Fibroblast of the aortic adventitia (primary cell): ENCODE measurements at regions not wholly inside any gene's neighbourhood (a gene's known extent, or its start where the extent isn't known, plus 50 kb on each side); places are given as distances from the start of the nearest gene placed in this dataset.
"Not testable (repeated sequence)": the region's sequence is repeated elsewhere in the genome, so short reads cannot be mapped to it uniquely, and the experiment has no call there.

ENCODE experiments used
- DNase-seq: peaks from one replicate; pipeline ENCODE4 v3.0.0-alpha.2; 2010; ENCODE audit warnings: low read depth
- H3K4me3 ChIP-seq: 2 replicates; pipeline ENCODE4 v1.5.1; 2011; ENCODE audit warnings: low read depth, mild to moderate bottlenecking, control low read depth, low read length, moderate library complexity
- TF ChIP-seq, protein P1 (sequence below): IDR thresholded peaks from 2 replicates; pipeline ENCODE4 v1.5.1; 2011; ENCODE audit warnings: mild to moderate bottlenecking, low read length, control low read depth, inconsistent platforms; ENCODE audit not compliant: insufficient read depth

DNA sequence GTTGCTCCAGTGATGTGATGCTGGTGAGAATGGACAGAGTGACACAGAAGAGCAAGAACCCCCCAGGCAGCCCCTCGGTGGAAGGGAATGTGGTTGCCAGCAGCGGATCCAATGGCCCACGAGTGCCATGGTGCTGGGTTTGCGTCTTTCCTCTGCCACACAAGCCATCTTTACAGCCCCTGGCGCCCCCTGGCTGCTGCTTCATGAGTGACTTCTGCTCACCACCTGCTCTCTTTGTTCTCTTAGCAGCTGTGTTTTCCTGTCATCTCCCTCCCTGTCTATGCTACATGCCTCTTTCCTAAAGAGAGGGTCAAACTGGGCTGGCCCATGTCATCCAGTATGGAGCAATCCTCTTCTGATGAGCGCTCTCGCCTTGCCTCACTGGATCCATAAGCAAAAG, 300.0 kb upstream of the SMIM21 start:
- TF ChIP-seq, protein P1, sequence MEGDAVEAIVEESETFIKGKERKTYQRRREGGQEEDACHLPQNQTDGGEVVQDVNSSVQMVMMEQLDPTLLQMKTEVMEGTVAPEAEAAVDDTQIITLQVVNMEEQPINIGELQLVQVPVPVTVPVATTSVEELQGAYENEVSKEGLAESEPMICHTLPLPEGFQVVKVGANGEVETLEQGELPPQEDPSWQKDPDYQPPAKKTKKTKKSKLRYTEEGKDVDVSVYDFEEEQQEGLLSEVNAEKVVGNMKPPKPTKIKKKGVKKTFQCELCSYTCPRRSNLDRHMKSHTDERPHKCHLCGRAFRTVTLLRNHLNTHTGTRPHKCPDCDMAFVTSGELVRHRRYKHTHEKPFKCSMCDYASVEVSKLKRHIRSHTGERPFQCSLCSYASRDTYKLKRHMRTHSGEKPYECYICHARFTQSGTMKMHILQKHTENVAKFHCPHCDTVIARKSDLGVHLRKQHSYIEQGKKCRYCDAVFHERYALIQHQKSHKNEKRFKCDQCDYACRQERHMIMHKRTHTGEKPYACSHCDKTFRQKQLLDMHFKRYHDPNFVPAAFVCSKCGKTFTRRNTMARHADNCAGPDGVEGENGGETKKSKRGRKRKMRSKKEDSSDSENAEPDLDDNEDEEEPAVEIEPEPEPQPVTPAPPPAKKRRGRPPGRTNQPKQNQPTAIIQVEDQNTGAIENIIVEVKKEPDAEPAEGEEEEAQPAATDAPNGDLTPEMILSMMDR: peak; percentile 49
- no peak overlapping the region for H3K4me3 ChIP-seq
- DNase-seq: peak; percentile 15

DNA sequence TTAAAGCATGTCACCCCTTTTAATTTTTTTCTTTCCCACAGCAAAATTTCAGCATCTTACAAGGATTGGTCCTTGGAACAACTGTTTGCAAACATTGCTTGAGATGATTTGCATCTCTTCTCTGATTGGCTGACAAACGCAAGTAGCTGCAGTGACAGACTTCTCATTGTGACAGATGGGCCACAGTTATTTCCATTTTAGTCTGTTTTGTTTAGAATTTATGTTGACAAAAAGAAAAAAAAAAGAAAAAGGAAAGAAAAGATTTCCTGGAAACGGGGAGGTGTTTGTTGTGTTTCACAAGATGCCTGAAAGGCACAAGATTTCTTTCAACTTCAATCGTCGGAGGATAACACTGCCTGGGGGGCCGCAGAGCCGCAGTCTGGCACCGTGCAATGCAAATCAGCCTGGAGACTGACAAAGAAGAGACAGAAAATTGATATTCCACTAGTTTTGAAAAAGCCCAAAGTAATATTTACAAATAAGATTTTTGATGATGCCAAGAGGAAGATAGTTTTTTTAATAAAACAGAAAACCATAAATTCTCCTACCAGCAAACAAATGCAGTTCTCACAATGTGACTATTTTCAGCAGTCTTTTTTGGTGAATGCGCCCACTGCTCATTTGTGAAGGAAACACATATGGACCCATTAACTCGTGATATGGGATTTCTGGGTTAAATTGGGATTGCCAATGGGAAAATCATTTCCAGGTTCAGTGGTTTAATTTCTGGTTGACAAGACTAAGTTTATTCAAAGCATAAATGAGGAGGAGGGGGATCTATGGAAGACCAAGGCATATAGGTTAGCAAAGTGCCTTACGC, 296.2 kb upstream of the SMIM21 start:
- no peak overlapping the region for H3K4me3 ChIP-seq
- no peak for DNase-seq
- TF ChIP-seq, protein P1: no peak

DNA sequence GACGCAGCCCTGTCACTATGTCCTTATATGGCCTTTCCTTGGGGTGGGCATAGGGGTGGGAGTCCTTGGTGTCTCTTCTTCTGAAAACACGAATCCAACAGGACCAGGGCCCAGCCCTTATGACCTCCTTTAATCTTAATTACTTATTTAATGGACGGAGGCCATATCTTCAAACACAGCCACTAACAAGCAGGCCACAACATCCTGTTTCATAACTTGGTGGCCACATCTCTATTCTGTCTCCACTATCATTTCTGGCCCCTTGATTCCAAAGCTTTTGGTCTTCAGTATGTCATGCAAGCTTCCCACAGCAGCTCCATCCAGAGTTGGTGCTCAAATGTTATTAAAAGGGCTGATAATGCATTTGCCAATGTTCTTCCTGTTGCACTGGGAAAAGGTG, 287.3 kb upstream of the SMIM21 start:
- TF ChIP-seq, protein P1: no peak
- DNase-seq: no peak

DNA sequence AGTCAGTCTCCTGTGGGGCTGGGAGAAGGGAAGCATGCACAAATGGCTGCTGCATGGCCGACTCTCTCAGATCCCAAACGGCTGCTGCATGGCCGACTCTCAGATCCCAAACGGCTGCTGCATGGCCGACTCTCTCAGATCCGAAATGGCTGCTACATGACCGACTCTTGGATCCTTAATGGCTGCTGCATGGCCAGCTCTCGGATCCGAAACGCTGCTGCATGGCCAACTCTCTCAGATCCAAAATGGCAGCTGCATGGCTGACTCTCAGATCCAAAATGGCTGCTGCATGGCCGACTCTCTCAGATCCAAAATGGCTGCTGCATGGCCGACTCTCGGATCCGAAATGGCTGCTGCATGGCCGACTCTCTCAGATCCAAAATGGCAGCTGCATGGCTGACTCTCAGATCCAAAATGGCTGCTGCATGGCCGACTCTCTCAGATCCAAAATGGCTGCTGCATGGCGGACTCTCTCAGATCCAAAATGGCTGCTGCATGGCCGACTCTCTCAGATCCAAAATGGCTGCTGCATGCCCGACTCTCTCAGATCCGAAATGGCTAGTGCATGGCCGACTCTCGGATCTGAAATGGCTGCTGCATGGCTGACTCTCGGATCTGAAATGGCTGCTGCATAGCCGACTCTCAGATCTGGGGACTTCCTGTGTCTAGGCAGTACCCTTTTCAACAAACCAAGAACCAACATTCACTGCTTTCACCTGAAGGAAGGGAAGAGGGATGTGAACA, 284.8 kb upstream of the SMIM21 start:
- not testable (repeated sequence) for DNase-seq, H3K4me3 ChIP-seq

More for the DNA sequence above, 287.3 kb upstream of the SMIM21 start:
- no peak overlapping the region for H3K4me3 ChIP-seq

DNA sequence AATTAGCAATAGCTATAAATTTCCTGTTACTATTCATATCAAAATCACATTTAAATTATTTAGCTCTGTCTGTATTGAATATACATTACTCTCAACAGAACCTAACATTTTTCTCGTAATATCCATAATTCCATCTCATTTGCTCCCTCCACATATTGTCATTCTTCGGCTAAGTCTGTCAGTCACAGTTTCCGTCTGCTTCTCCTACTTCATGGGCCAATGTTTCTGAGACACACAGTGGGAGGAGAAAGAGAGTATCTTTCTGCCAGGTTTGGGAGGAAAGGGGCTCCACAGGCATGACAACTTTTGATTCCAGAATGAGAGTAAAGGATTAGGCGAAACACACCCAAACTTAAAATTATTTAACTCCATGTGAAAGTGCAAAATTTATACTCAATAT, 273.1 kb upstream of the SMIM21 start:
- TF ChIP-seq, protein P1: no peak
- DNase-seq: no peak
- H3K4me3 ChIP-seq: no peak overlapping the region

DNA sequence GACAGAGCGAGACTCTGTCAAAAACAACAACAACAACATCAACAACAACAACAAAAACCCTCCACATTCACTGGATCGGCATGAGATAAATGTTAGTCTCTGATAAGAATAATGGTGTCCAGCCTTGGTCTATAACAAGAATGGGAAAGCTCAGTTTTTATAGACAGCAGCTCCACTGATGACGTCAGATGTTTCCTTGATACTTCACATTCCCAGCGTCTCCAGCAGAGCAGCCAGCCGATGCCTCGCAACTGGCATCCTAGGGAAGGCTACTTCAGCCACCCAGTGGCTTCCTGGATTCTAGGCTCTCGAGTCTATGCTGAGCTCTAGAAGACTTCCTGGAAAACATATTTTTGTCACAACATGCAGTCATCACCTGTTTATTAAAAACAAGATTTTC, 271.4 kb upstream of the SMIM21 start:
- H3K4me3 ChIP-seq: no peak overlapping the region
- no peak for DNase-seq
- TF ChIP-seq, protein P1: no peak

DNA sequence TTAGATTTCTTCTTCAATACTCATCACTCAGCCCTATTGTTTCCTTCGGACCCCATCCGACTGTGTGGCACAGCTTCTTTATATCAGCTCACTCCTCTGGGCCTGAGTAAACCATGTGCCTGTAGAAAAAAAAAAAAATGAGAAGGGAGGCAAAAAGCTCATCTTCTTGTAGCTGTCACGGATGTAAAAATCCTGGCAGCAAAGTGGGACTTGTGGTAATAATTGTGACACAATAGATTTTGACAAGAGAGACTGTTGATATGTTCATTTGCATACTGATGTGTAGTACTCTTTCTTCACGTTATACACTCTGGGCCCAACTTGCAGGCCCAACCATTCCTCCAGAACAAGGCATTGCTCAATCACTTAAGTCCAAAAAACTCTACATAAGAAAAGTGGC, 270.0 kb upstream of the SMIM21 start:
- no peak for DNase-seq
- H3K4me3 ChIP-seq: no peak overlapping the region
- TF ChIP-seq, protein P1: no peak
